HG02678 (cell line): ENCODE measurements at regions not wholly inside any gene's neighbourhood (a gene's known extent, or its start where the extent isn't known, plus 50 kb on each side); places are given as distances from the start of the nearest gene placed in this dataset.

Source experiments
- ATAC-seq: cut with Tn5 transposase; IDR thresholded peaks from one replicate; pipeline ENCODE4 v1.9.1; 2021; ENCODE audit warnings: mild to moderate bottlenecking, moderate library complexity; ENCODE audit not compliant: unreplicated experiment

GRCh38 chr9:87115785-87116184 lies 168.5 kb upstream of the GAS1 start:
- no peak for ATAC-seq

- ATAC-seq: no peak
Observed at GRCh38 chr9:87116492-87116891, 169.2 kb upstream of the GAS1 start.

- ATAC-seq: no peak
Observed at GRCh38 chr9:87118594-87118993, 171.3 kb upstream of the GAS1 start.

- ATAC-seq: no peak
Observed at GRCh38 chr9:87119328-87119881, 172.1 kb upstream of the GAS1 start.

- no peak for ATAC-seq
Observed at GRCh38 chr9:87120610-87121009, 173.3 kb upstream of the GAS1 start.

GRCh38 chr9:87122947-87123685 lies 175.8 kb upstream of the GAS1 start:
- ATAC-seq: no peak

GRCh38 chr9:87123830-87124229 lies 176.5 kb upstream of the GAS1 start:
- no peak for ATAC-seq

GRCh38 chr9:87125819-87126218 lies 178.5 kb upstream of the GAS1 start:
- ATAC-seq: no peak

GRCh38 chr9:87127543-87127942 lies 180.2 kb upstream of the GAS1 start:
- ATAC-seq: no peak

GRCh38 chr9:87127978-87128614 lies 180.8 kb upstream of the GAS1 start:
- ATAC-seq: no peak

GRCh38 chr9:87128844-87129493 lies 181.7 kb upstream of the GAS1 start:
- no peak for ATAC-seq

- no peak for ATAC-seq
Observed at GRCh38 chr9:87135074-87135473, 187.8 kb upstream of the GAS1 start.

GRCh38 chr9:87137718-87138117 lies 190.4 kb upstream of the GAS1 start:
- ATAC-seq: no peak

- ATAC-seq: no peak
Observed at GRCh38 chr9:87138128-87139040, 191.1 kb upstream of the GAS1 start.

GRCh38 chr9:87139099-87139730 lies 191.9 kb upstream of the GAS1 start:
- no peak for ATAC-seq

GRCh38 chr9:87140142-87140541 lies 192.8 kb upstream of the GAS1 start:
- no peak for ATAC-seq

- no peak for ATAC-seq
Observed at GRCh38 chr9:87140605-87141109, 193.4 kb upstream of the GAS1 start.

- no peak for ATAC-seq
Observed at GRCh38 chr9:87141124-87141523, 193.8 kb upstream of the GAS1 start.

GRCh38 chr9:87146933-87147332 lies 199.6 kb upstream of the GAS1 start:
- ATAC-seq: no peak

- ATAC-seq: no peak
Observed at GRCh38 chr9:87147839-87148238, 200.5 kb upstream of the GAS1 start.
